Right atrium auricular region (tissue), 2 donors: ENCODE measurements at regions not wholly inside any gene's neighbourhood (a gene's known extent, or its start where the extent isn't known, plus 50 kb on each side); places are given as distances from the start of the nearest gene placed in this dataset.

Experiments
- DNase-seq: peaks from one replicate; pipeline ENCODE4 v3.0.0-alpha.2; 2019; ENCODE audit warnings: low spot score
- H3K27ac ChIP-seq, 2 donors: fragments of 200-600 bp; sonication (generic); 1 replicate in 1 of 2; 2 replicates in 1 of 2; pipeline ENCODE4 v1.5.1; 2016 to 2019
- H3K27me3 ChIP-seq, 2 donors: fragments of 200-600 bp; sonication (generic); one replicate each; pipeline versions ENCODE4 v1.5.1 to v1.6.0; 2017 to 2019
- H3K36me3 ChIP-seq: fragments of 200-600 bp; sonication (generic); one replicate; pipeline ENCODE4 v1.5.1; 2016
- H3K4me1 ChIP-seq, 2 donors: fragments of 200-600 bp; sonication (generic); one replicate each; pipeline versions ENCODE4 v1.5.1 to v1.6.0; 2017 to 2019
- H3K4me3 ChIP-seq, 2 donors: fragments of 200-600 bp; sonication (generic); 1 replicate in 1 of 2; 2 replicates in 1 of 2; pipeline ENCODE4 v1.5.1; 2017 to 2019; ENCODE audit warnings: mild to moderate bottlenecking in 1 of 2, moderate library complexity in 1 of 2
- H3K9me3 ChIP-seq, 2 donors: fragments of 200-600 bp; sonication (generic); one replicate each; pipeline ENCODE4 v1.5.1; 2019
- CTCF ChIP-seq, 2 donors: fragments of 200-600 bp; sonication (generic); IDR thresholded peaks; one replicate each; pipeline ENCODE4 v1.5.1; 2019; ENCODE audit warnings: antibody characterized with exemption in 2 of 2

GRCh38 chr10:128498378-128498730 lies 372.1 kb upstream of the MKI67 start:
- DNase-seq = no peak
- Histone ChIP-seq H3K36me3 (no peaks in the 10 kb centered on the region), H3K27ac (no peak overlapping the region), H3K4me3 (no peak overlapping the region), H3K27me3 (no peaks in the 10 kb centered on the region), H3K4me1 (no peaks in the 10 kb centered on the region), H3K9me3 (no peaks in the 10 kb centered on the region)
- no peak for TF ChIP-seq CTCF (IDR thresholded peaks at IDR 0.05)

GRCh38 chr10:128498746-128499145 lies 372.5 kb upstream of the MKI67 start:
- DNase-seq = no peak
- TF ChIP-seq CTCF (IDR thresholded peaks at IDR 0.05) = no peak
- H3K27ac ChIP-seq = no peak overlapping the region
- H3K36me3 ChIP-seq = no peaks in the 10 kb centered on the region
- no peak overlapping the region for H3K4me3 ChIP-seq
- H3K9me3 ChIP-seq = no peaks in the 10 kb centered on the region
- no peaks in the 10 kb centered on the region for H3K27me3 ChIP-seq
- no peaks in the 10 kb centered on the region for H3K4me1 ChIP-seq

- no peak for DNase-seq
- Histone ChIP-seq H3K27ac (no peak overlapping the region), H3K27me3 (no peaks in the 10 kb centered on the region), H3K4me3 (no peak overlapping the region), H3K9me3 (no peaks in the 10 kb centered on the region), H3K4me1 (no peaks in the 10 kb centered on the region), H3K36me3 (no peaks in the 10 kb centered on the region)
- TF ChIP-seq CTCF (IDR thresholded peaks at IDR 0.05) = no peak
Observed at GRCh38 chr10:128499486-128499885, 373.3 kb upstream of the MKI67 start.

GRCh38 chr10:128499956-128500355 lies 373.7 kb upstream of the MKI67 start:
- no peaks in the 10 kb centered on the region for H3K9me3 ChIP-seq
- no peak overlapping the region for H3K4me3 ChIP-seq
- no peaks in the 10 kb centered on the region for H3K36me3 ChIP-seq
- no peak for DNase-seq
- TF ChIP-seq CTCF (IDR thresholded peaks at IDR 0.05) = no peak
- H3K27ac ChIP-seq = no peak overlapping the region
- H3K4me1 ChIP-seq = no peaks in the 10 kb centered on the region
- H3K27me3 ChIP-seq = no peaks in the 10 kb centered on the region

GRCh38 chr10:128500642-128501041 lies 374.4 kb upstream of the MKI67 start:
- Histone ChIP-seq H3K27me3 (no peaks in the 10 kb centered on the region), H3K9me3 (no peaks in the 10 kb centered on the region), H3K27ac (no peak overlapping the region), H3K36me3 (no peaks in the 10 kb centered on the region), H3K4me3 (no peak overlapping the region), H3K4me1 (no peaks in the 10 kb centered on the region)
- no peak for TF ChIP-seq CTCF (IDR thresholded peaks at IDR 0.05)
- DNase-seq = no peak

GRCh38 chr10:128505346-128505745 lies 379.1 kb upstream of the MKI67 start:
- no peak for TF ChIP-seq CTCF (IDR thresholded peaks at IDR 0.05)
- H3K27ac ChIP-seq = no peak overlapping the region
- H3K4me3 ChIP-seq = no peak overlapping the region
- no peaks in the 10 kb centered on the region for H3K9me3 ChIP-seq
- no peak for DNase-seq
- no peaks in the 10 kb centered on the region for H3K27me3 ChIP-seq
- H3K36me3 ChIP-seq = no peaks in the 10 kb centered on the region
- no peaks in the 10 kb centered on the region for H3K4me1 ChIP-seq
